Upper lobe of left lung (tissue), 6 donors: ENCODE measurements at regions not wholly inside any gene's neighbourhood (a gene's known extent, or its start where the extent isn't known, plus 50 kb on each side); places are given as distances from the start of the nearest gene placed in this dataset.
A peak's percentile ranks its signal among the peaks of the same experiment; 100 is the strongest.

Source experiments
- ATAC-seq, 2 donors: fragments of 200-7000 bp; cut with Tn5 transposase; one replicate each; pipeline ENCODE4 v1.9.1; 2022; ENCODE audit warnings: mild to moderate bottlenecking in 2 of 2, moderate library complexity in 2 of 2; ENCODE audit not compliant: low FRiP score in 2 of 2
- DNase-seq, 2 donors: peaks; one replicate each; pipeline ENCODE4 v3.0.0-alpha.2; 2019 to 2020
- H3K27ac ChIP-seq, 4 donors: fragments of 200-600 bp; sonication (generic); one replicate each; pipeline ENCODE4 v1.5.1; 2016 to 2019
- H3K27me3 ChIP-seq, 4 donors: fragments of 200-600 bp; sonication (generic); one replicate each; pipeline ENCODE4 v1.5.1; 2017 to 2019
- H3K36me3 ChIP-seq, 4 donors: fragments of 200-600 bp; sonication (generic); one replicate each; pipeline ENCODE4 v1.5.1; 2016 to 2019
- H3K4me1 ChIP-seq, 4 donors: fragments of 200-600 bp; sonication (generic); one replicate each; pipeline ENCODE4 v1.5.1; 2018 to 2019
- H3K4me3 ChIP-seq, 4 donors: fragments of 200-600 bp; sonication (generic); one replicate each; pipeline ENCODE4 v1.5.1; 2017 to 2019; ENCODE audit warnings: mild to moderate bottlenecking in 2 of 4, moderate library complexity in 1 of 4
- H3K9me3 ChIP-seq, 4 donors: fragments of 200-600 bp; sonication (generic); one replicate each; pipeline ENCODE4 v1.5.1; 2018 to 2019
- CTCF ChIP-seq, 6 experiments: fragments of 450-650 bp in 4 of 6; fragments of 200-600 bp in 2 of 6; sonication (generic) in 2 of 6; IDR thresholded peaks; one replicate each; pipeline ENCODE4 v1.5.1; 2016 to 2019; ENCODE audit warnings: antibody characterized with exemption in 6 of 6
- EP300 ChIP-seq, 4 donors: sonication (generic); formaldehyde crosslinking; IDR thresholded peaks; one replicate each; pipeline ENCODE4 v1.5.1; 2017; ENCODE audit warnings: antibody characterized with exemption in 4 of 4, control low read depth in 2 of 4
- POLR2A ChIP-seq, 4 donors: fragments of 450-650 bp; IDR thresholded peaks; one replicate each; pipeline ENCODE4 v1.5.1; 2016 to 2017; ENCODE audit warnings: antibody characterized with exemption in 4 of 4, mild to moderate bottlenecking in 2 of 4
- POLR2AphosphoS5 ChIP-seq, 2 donors: sonication (generic); formaldehyde crosslinking; IDR thresholded peaks; one replicate each; pipeline ENCODE4 v1.5.1; 2017; ENCODE audit warnings: antibody characterized with exemption in 2 of 2
- whole genome bisulfite sequencing, 2 donors: methylation state at CpG; one replicate each; pipeline ENCODE4 v1.1.5; 2017 to 2018; 5-methylcytosine and 5-hydroxymethylcytosine counted together
- donor health status: DM: no; HTN: no; CAD: no; lungs with moderate emphysema.
- donor health status: DM: no; HTN: yes; CAD: no; lungs with severe emphysema.

DNA sequence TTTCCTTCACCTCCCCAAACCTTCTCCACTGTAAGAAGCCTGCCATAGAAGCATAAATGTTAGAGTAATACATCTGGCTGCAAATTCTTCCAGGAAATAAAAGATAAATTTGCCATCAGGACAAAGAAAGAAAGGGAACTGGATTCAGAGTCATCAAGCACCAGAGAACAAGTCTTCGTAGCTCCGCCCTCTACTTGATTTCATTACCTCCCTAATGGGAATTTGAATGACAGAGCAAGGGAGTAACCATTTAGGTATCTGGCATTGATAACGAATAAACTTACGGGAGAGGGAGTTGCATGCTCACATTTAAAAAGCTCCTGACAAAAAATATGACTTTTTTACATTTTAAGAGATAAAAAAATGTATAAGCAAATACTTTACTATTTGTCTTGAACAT is 263.4 kb downstream of the NEBL start:
- peak in 1 of 2 donors; percentile 74 for ATAC-seq

DNA sequence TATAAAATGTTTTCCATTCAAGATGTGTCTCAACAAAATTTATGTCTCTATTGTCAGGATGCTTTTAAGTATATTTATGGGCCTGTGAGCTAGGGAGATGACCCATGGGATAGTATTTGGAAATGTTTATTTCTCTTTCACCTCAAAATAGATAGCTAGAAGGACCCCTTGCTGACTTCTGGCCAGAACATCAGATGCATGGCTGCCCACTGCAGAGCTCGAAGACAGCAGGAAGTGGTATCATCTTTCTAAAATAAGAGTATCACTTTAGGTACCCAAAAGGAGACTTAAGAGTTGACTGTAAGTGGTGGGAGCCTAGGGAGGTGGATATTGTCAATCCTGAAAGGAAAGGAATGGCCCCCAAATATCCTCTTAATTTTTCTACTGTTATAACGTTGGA is 264.4 kb downstream of the NEBL start:
- Histone ChIP-seq H3K27me3 (no peaks in the 10 kb centered on the region), H3K9me3 (no peaks in the 10 kb centered on the region), H3K4me3 (no peak overlapping the region), H3K4me1 (no peaks in the 10 kb centered on the region), H3K27ac (no peak overlapping the region), H3K36me3 (no peaks in the 10 kb centered on the region)
- DNase-seq (no peak), ATAC-seq (no peak)
- TF ChIP-seq EP300 (IDR thresholded peaks at IDR 0.05) (no peak), POLR2AphosphoS5 (IDR thresholded peaks at IDR 0.05) (no peak), POLR2A (IDR thresholded peaks at IDR 0.05) (no peak), CTCF (IDR thresholded peaks at IDR 0.05) (no peak)
- 80 to 83% methylated on average over 2 of the region's 2 CpGs for WGBS, 2 donors

More for the DNA sequence above, 263.4 kb downstream of the NEBL start:
- Histone ChIP-seq H3K4me1 (no peaks in the 10 kb centered on the region), H3K4me3 (no peak overlapping the region), H3K27ac (no peak overlapping the region), H3K9me3 (no peaks in the 10 kb centered on the region), H3K36me3 (no peaks in the 10 kb centered on the region), H3K27me3 (no peaks in the 10 kb centered on the region)
- TF ChIP-seq EP300 (IDR thresholded peaks at IDR 0.05) (no peak), POLR2AphosphoS5 (IDR thresholded peaks at IDR 0.05) (no peak), POLR2A (IDR thresholded peaks at IDR 0.05) (no peak)
- WGBS, 2 donors = 91 to 93% methylated on average over 4 of the region's 4 CpGs
- DNase-seq = no peak

- DNase-seq (no peak), ATAC-seq (no peak)
- TF ChIP-seq EP300 (IDR thresholded peaks at IDR 0.05) = no peak
- no peak for TF ChIP-seq POLR2AphosphoS5 (IDR thresholded peaks at IDR 0.05)
- TF ChIP-seq CTCF (IDR thresholded peaks at IDR 0.05) = no peak
- TF ChIP-seq POLR2A (IDR thresholded peaks at IDR 0.05) = no peak
- H3K4me1 ChIP-seq = no peaks in the 10 kb centered on the region
- no peaks in the 10 kb centered on the region for H3K36me3 ChIP-seq
- H3K9me3 ChIP-seq = no peaks in the 10 kb centered on the region
- H3K27ac ChIP-seq = no peak overlapping the region
- no peaks in the 10 kb centered on the region for H3K27me3 ChIP-seq
- H3K4me3 ChIP-seq = no peak overlapping the region
- 95 to 100% methylated on average over 1 of the region's 1 CpG for WGBS, 2 donors
These were observed 265.9 kb downstream of the NEBL start for GRCh38 chr10:20631229-20631628.

DNA sequence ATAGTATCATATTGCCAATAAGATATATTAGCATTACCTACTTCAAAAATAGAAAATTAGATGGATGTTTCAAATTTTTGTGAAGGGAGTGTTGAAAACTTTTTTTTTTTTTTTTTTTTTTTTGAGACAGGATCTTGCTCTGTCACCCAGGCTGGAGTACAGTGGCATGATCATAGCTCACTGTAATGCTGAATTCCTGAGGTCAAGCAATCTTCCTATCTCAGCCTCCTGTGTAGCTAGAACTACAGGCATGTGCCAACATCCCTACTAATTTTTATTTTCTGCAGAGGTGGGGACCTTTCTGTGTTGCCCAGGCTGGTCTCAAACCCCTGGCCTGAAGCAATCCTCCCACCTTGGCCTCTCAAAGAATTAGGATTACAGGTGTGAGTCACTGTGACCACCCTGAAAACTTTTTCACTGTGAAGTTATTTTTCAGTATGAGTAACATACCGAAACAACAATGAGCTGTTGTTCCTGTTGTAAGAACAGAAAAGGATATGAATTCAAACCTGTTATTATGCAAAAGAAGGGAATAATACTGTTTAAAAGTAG is 266.9 kb downstream of the NEBL start:
- no peak for ATAC-seq
- no peaks in the 10 kb centered on the region for H3K9me3 ChIP-seq
- no peak overlapping the region for H3K4me3 ChIP-seq
- WGBS, 2 donors = 83 to 87% methylated on average over 1 of the region's 1 CpG
- TF ChIP-seq POLR2A (IDR thresholded peaks at IDR 0.05) = no peak
- TF ChIP-seq CTCF (IDR thresholded peaks at IDR 0.05) = no peak
- TF ChIP-seq EP300 (IDR thresholded peaks at IDR 0.05) = no peak
- no peak for TF ChIP-seq POLR2AphosphoS5 (IDR thresholded peaks at IDR 0.05)
- no peak overlapping the region for H3K27ac ChIP-seq
- no peaks in the 10 kb centered on the region for H3K36me3 ChIP-seq
- no peaks in the 10 kb centered on the region for H3K4me1 ChIP-seq
- DNase-seq = no peak
- H3K27me3 ChIP-seq = no peaks in the 10 kb centered on the region

DNA sequence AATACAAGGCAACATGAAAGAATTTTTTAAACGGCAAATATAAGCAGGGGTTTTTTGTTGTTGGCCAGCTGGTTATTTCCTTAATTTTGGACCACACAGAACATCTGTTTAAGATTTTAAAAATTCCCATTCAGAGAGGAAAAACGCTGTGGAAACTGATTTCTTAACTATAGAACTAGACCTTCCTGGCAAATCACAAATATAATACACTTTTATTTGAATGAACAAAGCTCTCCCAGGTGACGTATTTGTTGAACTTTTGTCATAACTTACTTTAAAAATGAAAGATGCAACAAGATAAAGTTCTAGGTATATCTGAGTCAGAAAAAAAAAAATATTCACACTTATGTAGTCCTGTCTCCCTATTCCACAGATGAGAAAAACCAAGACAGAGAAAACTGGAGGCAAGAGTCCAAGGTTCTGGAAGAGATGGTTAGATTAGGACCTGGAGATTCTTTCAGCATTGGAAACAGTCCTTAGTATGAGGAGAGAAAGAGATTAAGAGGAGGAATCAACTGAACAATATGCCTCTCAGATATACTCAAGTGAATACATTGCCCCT is 269.1 kb downstream of the NEBL start:
- Histone ChIP-seq H3K9me3 (no peaks in the 10 kb centered on the region), H3K4me3 (no peak overlapping the region), H3K27ac (no peak overlapping the region), H3K4me1 (peaks cover 0 to 8% (median 4%) of the 10 kb centered on the region in 4 donors), H3K36me3 (no peaks in the 10 kb centered on the region), H3K27me3 (no peaks in the 10 kb centered on the region)
- DNase-seq (no peak), ATAC-seq (no peak)
- WGBS, 2 donors = 79 to 85% methylated on average over 3 of the region's 3 CpGs
- no peak for TF ChIP-seq POLR2A (IDR thresholded peaks at IDR 0.05)
- no peak for TF ChIP-seq POLR2AphosphoS5 (IDR thresholded peaks at IDR 0.05)
- no peak for TF ChIP-seq EP300 (IDR thresholded peaks at IDR 0.05)
- no peak for TF ChIP-seq CTCF (IDR thresholded peaks at IDR 0.05)
